IMR-90 (cell line): ENCODE measurements at regions not wholly inside any gene's neighbourhood (a gene's known extent, or its start where the extent isn't known, plus 50 kb on each side); places are given as distances from the start of the nearest gene placed in this dataset.
"Not testable (repeated sequence)": the region's sequence is repeated elsewhere in the genome, so short reads cannot be mapped to it uniquely, and the experiment has no call there.

Source experiments
- BHLHE40 ChIP-seq: fragments of 150-350 bp; IDR thresholded peaks from 2 replicates; pipeline ENCODE4 v1.6.1; 2016; ENCODE audit warnings: mild to moderate bottlenecking, low read depth, low read length
- CEBPB ChIP-seq: IDR thresholded peaks from 2 replicates; pipeline ENCODE4 v1.6.1; 2012; ENCODE audit warnings: low read depth, low read length, improper control_type of control experiment
- CHD1 ChIP-seq: IDR thresholded peaks from 2 replicates; pipeline ENCODE4 v1.6.1; 2012; ENCODE audit warnings: low read depth, low read length, improper control_type of control experiment
- CTCF ChIP-seq: conservative IDR thresholded peaks from 2 replicates; pipeline ENCODE4 v1.5.1; 2012; ENCODE audit warnings: mild to moderate bottlenecking, low read depth, low read length, improper control_type of control experiment
- FOS ChIP-seq: fragments of 150-350 bp; IDR thresholded peaks from 2 replicates; pipeline ENCODE4 v1.6.1; 2016; ENCODE audit warnings: low read depth, low read length
- MAFK ChIP-seq: IDR thresholded peaks from 2 replicates; pipeline ENCODE4 v1.6.1; 2012; ENCODE audit warnings: low read depth, low read length, improper control_type of control experiment
- MXI1 ChIP-seq: IDR thresholded peaks from 2 replicates; pipeline ENCODE4 v1.6.1; 2012; ENCODE audit warnings: low read depth, mild to moderate bottlenecking, low read length, moderate library complexity, borderline replicate concordance
- POLR2A ChIP-seq: IDR thresholded peaks from 2 replicates; pipeline ENCODE4 v1.6.1; 2012; ENCODE audit warnings: mild to moderate bottlenecking, low read depth, low read length
- RAD21 ChIP-seq: IDR thresholded peaks from 2 replicates; pipeline ENCODE4 v1.6.1; 2012; ENCODE audit warnings: low read length, improper control_type of control experiment
- RFX5 ChIP-seq: IDR thresholded peaks from 2 replicates; pipeline ENCODE4 v1.8.0; 2012; ENCODE audit warnings: low read depth, mild to moderate bottlenecking, low read length, moderate library complexity
- SMC3 ChIP-seq: fragments of 150-350 bp; IDR thresholded peaks from 2 replicates; pipeline ENCODE4 v1.6.1; 2016; ENCODE audit warnings: low read depth, mild to moderate bottlenecking, antibody characterized with exemption, low read length, moderate library complexity
- TF ChIP-seq, protein P1 (sequence below): fragments of 150-350 bp; IDR thresholded peaks from 2 replicates; pipeline ENCODE4 v1.6.1; 2017; ENCODE audit warnings: mild to moderate bottlenecking, antibody characterized with exemption, low read length, low read depth
- TF ChIP-seq, protein P2 (sequence below): fragments of 150-350 bp; IDR thresholded peaks from 2 replicates; pipeline ENCODE4 v1.6.1; 2016; ENCODE audit warnings: low read depth, mild to moderate bottlenecking, low read length, moderate library complexity, borderline replicate concordance

DNA sequence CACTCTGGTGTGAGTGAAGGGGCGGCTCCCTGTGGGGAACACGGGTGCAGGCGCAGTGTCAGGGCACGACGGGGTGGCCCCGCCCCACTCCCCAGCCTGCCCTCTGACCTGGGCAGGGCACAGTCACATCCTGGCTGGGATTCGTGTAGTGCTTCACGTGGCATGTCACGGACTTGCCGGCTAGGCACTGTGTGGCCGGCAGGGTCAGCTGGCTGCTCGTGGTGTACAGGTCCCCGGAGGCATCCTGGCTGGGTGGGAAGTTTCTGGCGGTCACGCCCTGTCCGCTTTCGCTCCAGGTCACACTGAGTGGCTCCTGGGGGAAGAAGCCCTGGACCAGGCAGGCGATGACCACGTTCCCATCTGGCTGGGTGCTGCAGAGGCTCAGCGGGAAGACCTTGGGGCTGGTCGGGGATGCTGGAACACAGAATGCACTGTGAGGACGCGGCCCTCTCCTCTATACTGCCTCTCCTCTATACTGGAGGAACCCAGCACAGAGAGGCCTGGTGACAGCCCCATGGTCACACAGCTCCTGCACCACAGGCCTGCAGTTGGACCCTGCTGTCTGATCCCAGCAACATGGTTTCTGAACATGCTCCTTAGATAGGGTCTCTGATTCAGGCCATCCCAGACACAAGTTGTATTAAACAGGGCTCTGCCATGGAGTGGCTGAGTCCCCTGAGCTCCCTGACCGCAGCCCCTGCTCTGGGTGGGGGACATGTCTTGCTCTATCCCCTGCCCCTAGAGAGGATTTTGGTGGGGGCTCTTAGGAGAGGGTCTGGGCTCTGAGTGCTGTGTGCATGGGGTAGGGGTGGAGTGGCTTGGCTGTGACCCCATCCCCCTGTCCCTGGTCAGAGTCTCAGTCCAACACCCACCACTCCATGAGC is 182.1 kb downstream of the TMEM121 start:
- not testable (repeated sequence) for TF ChIP-seq CHD1, CTCF, SMC3, MAFK, CEBPB, FOS, MXI1, POLR2A, RAD21, RFX5, BHLHE40
- TF ChIP-seq, protein P1, sequence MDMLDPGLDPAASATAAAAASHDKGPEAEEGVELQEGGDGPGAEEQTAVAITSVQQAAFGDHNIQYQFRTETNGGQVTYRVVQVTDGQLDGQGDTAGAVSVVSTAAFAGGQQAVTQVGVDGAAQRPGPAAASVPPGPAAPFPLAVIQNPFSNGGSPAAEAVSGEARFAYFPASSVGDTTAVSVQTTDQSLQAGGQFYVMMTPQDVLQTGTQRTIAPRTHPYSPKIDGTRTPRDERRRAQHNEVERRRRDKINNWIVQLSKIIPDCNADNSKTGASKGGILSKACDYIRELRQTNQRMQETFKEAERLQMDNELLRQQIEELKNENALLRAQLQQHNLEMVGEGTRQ: not testable (repeated sequence)
- TF ChIP-seq, protein P2, sequence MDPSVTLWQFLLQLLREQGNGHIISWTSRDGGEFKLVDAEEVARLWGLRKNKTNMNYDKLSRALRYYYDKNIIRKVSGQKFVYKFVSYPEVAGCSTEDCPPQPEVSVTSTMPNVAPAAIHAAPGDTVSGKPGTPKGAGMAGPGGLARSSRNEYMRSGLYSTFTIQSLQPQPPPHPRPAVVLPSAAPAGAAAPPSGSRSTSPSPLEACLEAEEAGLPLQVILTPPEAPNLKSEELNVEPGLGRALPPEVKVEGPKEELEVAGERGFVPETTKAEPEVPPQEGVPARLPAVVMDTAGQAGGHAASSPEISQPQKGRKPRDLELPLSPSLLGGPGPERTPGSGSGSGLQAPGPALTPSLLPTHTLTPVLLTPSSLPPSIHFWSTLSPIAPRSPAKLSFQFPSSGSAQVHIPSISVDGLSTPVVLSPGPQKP: not testable (repeated sequence)
